OCI-LY3 (cell line): ENCODE measurements at regions not wholly inside any gene's neighbourhood (a gene's known extent, or its start where the extent isn't known, plus 50 kb on each side); places are given as distances from the start of the nearest gene placed in this dataset.

Source experiments
- CTCF ChIP-seq: fragments of 200-600, 300-600 bp; sonication (generic); IDR thresholded peaks from 2 replicates; pipeline ENCODE4 v1.5.1; 2014; ENCODE audit warnings: antibody characterized with exemption, low read length, low read depth
- EZH2phosphoT487 ChIP-seq: fragments of 200-600 bp; shearing (Covaris generic); IDR thresholded peaks from 2 replicates; pipeline ENCODE4 v1.6.1; 2018; ENCODE audit warnings: antibody characterized with exemption, mixed run types, low read depth

- TF ChIP-seq EZH2phosphoT487 (no peak), CTCF (no peak)
Observed at GRCh38 chr17:6306820-6307219, 128.1 kb downstream of the AIPL1 start.
